Lung (tissue), 11 donors: ENCODE measurements at regions not wholly inside any gene's neighbourhood (a gene's known extent, or its start where the extent isn't known, plus 50 kb on each side); places are given as distances from the start of the nearest gene placed in this dataset.

Experiments used
- ATAC-seq: fragments of 200-7000 bp; cut with Tn5 transposase; one replicate; pipeline ENCODE4 v1.9.1; 2020; ENCODE audit warnings: moderate number of reproducible peaks; ENCODE audit not compliant: insufficient read depth, low FRiP score
- DNase-seq, 3 donors: peaks; one replicate each; pipeline ENCODE4 v3.0.0-alpha.2; 2013 to 2017
- H3K27ac ChIP-seq, 2 donors: one replicate each; pipeline ENCODE4 v1.5.1; 2013; ENCODE audit warnings: mild to moderate bottlenecking in 2 of 2, moderate library complexity in 2 of 2, control low read depth in 1 of 2, inconsistent platforms in 1 of 2, low read depth in 1 of 2, low read length in 1 of 2
- H3K27me3 ChIP-seq, 3 donors: one replicate each; pipeline ENCODE4 v1.5.1; 2013; ENCODE audit warnings: low read length in 2 of 3; ENCODE audit not compliant: control insufficient read depth in 3 of 3, insufficient read depth in 3 of 3
- H3K36me3 ChIP-seq, 4 donors: one replicate each; pipeline ENCODE4 v1.5.1; 2013; ENCODE audit warnings: low read length in 4 of 4, mild to moderate bottlenecking in 1 of 4, moderate library complexity in 1 of 4; ENCODE audit not compliant: control insufficient read depth in 4 of 4, insufficient read depth in 4 of 4
- H3K4me1 ChIP-seq, 5 donors: one replicate each; pipeline ENCODE4 v1.5.1; 2013; ENCODE audit warnings: low read length in 5 of 5, mild to moderate bottlenecking in 2 of 5, moderate library complexity in 1 of 5; ENCODE audit not compliant: control insufficient read depth in 5 of 5, insufficient read depth in 5 of 5
- H3K4me3 ChIP-seq: one replicate; pipeline ENCODE4 v1.5.1; 2013; ENCODE audit warnings: mild to moderate bottlenecking, control low read depth, moderate library complexity
- H3K9ac ChIP-seq, 2 donors: one replicate each; pipeline ENCODE4 v1.5.1; 2013; ENCODE audit warnings: low read length in 2 of 2, control low read depth in 1 of 2; ENCODE audit not compliant: insufficient read depth in 1 of 2
- H3K9me3 ChIP-seq, 4 donors: one replicate each; pipeline ENCODE4 v1.5.1; 2013; ENCODE audit warnings: low read length in 3 of 4, mild to moderate bottlenecking in 1 of 4, moderate library complexity in 1 of 4; ENCODE audit not compliant: control insufficient read depth in 4 of 4, insufficient read depth in 3 of 4
- CTCF ChIP-seq: IDR thresholded peaks from 2 replicates; pipeline ENCODE4 v1.5.1; 2012; ENCODE audit warnings: mild to moderate bottlenecking; ENCODE audit errors: control extremely low read depth, extremely low read depth
- WGBS, 2 donors: extraction: QIAGEN DNeasy Blood & Tissue Kit; methylation state at CpG; one replicate each; pipeline ENCODE4 v1.1.7; 2013; 5-methylcytosine and 5-hydroxymethylcytosine counted together
- donor health status: control.
- donor health status: control.
- donor health status: Bipolar disorder and iron deficiency.
- donor health status: healthy.
- donor health status: DM: yes; HTN: yes; CAD: no.

DNA sequence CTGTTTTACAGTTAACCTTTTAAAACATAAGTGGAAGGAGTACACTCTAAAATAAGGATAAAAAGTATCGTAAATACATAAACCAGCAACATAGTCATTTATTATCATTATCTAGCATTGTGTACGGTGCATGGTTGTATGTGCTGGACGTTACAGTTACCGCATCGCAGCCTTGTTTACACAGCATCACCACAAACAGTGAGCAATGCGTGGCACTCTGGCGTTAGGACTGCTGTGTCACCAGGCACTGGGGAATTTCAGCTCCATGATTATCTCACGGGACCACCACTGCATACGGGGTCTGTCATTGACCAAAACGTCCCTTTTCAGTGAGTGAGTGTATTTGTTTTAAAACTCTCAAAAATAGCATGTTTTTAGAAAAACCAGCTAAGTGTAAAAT lies 103.0 kb upstream of the SNTG2 start:
- Histone ChIP-seq H3K4me1 (no peaks in the 10 kb centered on the region), H3K27me3 (peaks cover 0 to 8% (median 0%) of the 10 kb centered on the region in 3 donors), H3K27ac (no peak overlapping the region), H3K9ac (no peak overlapping the region), H3K9me3 (peaks cover 0 to 3% (median 0%) of the 10 kb centered on the region in 4 donors), H3K4me3 (no peak overlapping the region), H3K36me3 (no peaks in the 10 kb centered on the region)
- ATAC-seq (no peak), DNase-seq (no peak)
- 80 to 89% methylated on average over 10 of the region's 10 CpGs for whole genome bisulfite sequencing, 2 donors
- no peak for TF ChIP-seq CTCF

- no peaks in the 10 kb centered on the region for H3K36me3 ChIP-seq
- no peaks in the 10 kb centered on the region for H3K4me1 ChIP-seq
- H3K4me3 ChIP-seq = no peak overlapping the region
- DNase-seq = no peak
- no peak for TF ChIP-seq CTCF
- 36 to 47% methylated on average over 3 of the region's 3 CpGs for WGBS, 2 donors
- peaks cover 0 to 3% (median 0%) of the 10 kb centered on the region in 4 donors for H3K9me3 ChIP-seq
- no peak overlapping the region for H3K27ac ChIP-seq
- peaks cover 0 to 8% (median 7%) of the 10 kb centered on the region in 3 donors for H3K27me3 ChIP-seq
- no peak for ATAC-seq
- no peak overlapping the region for H3K9ac ChIP-seq
Measured at GRCh38 chr2:844715-845114, 105.9 kb upstream of the SNTG2 start.

- ATAC-seq = no peak
- H3K27ac ChIP-seq = no peak overlapping the region
- H3K4me3 ChIP-seq = no peak overlapping the region
- peaks cover 0 to 8% (median 7%) of the 10 kb centered on the region in 3 donors for H3K27me3 ChIP-seq
- H3K36me3 ChIP-seq = no peaks in the 10 kb centered on the region
- peaks cover 0 to 3% (median 0%) of the 10 kb centered on the region in 4 donors for H3K9me3 ChIP-seq
- no peaks in the 10 kb centered on the region for H3K4me1 ChIP-seq
- 71 to 76% methylated on average over 16 of the region's 16 CpGs for WGBS, 2 donors
- DNase-seq = no peak
- TF ChIP-seq CTCF = no peak
- no peak overlapping the region for H3K9ac ChIP-seq
Measured at GRCh38 chr2:842151-842803, 108.4 kb upstream of the SNTG2 start.

GRCh38 chr2:841036-841435 lies 109.6 kb upstream of the SNTG2 start:
- Histone ChIP-seq H3K27me3 (peaks cover 0 to 8% (median 7%) of the 10 kb centered on the region in 3 donors), H3K4me3 (no peak overlapping the region), H3K36me3 (no peaks in the 10 kb centered on the region), H3K4me1 (no peaks in the 10 kb centered on the region), H3K9ac (no peak overlapping the region), H3K9me3 (peaks cover 0 to under 1% (median 0%) of the 10 kb centered on the region in 4 donors), H3K27ac (no peak overlapping the region)
- ATAC-seq (no peak), DNase-seq (no peak)
- no peak for TF ChIP-seq CTCF
- WGBS, 2 donors = 84 to 96% methylated on average over 5 of the region's 5 CpGs
